Ascending aorta (tissue), 2 donors: ENCODE measurements at regions not wholly inside any gene's neighbourhood (a gene's known extent, or its start where the extent isn't known, plus 50 kb on each side); places are given as distances from the start of the nearest gene placed in this dataset.
"Not testable (repeated sequence)": the region's sequence is repeated elsewhere in the genome, so short reads cannot be mapped to it uniquely, and the experiment has no call there.

Experiments
- DNase-seq, 2 donors: peaks; one replicate each; pipeline ENCODE4 v3.0.0-alpha.2; 2019; ENCODE audit warnings: low spot score in 2 of 2
- H3K27ac ChIP-seq, 2 donors: fragments of 200-600 bp; sonication (generic); one replicate each; pipeline ENCODE4 v1.5.1; 2016 to 2017; ENCODE audit warnings: mild to moderate bottlenecking in 1 of 2
- H3K27me3 ChIP-seq: fragments of 200-600 bp; sonication (generic); one replicate; pipeline ENCODE4 v1.5.1; 2017
- H3K36me3 ChIP-seq, 2 donors: fragments of 200-600 bp; sonication (generic); one replicate each; pipeline ENCODE4 v1.5.1; 2016
- H3K4me1 ChIP-seq, 2 donors: fragments of 200-600 bp; sonication (generic); one replicate each; pipeline ENCODE4 v1.5.1; 2016 to 2017; ENCODE audit warnings: mild to moderate bottlenecking in 1 of 2
- H3K4me3 ChIP-seq, 2 donors: fragments of 200-600 bp; sonication (generic); one replicate each; pipeline ENCODE4 v1.5.1; 2016 to 2017; ENCODE audit warnings: mild to moderate bottlenecking in 1 of 2
- H3K9me3 ChIP-seq, 2 donors: fragments of 200-600 bp; sonication (generic); one replicate each; pipeline ENCODE4 v1.5.1; 2016
- intact Hi-C: fragments of 100-400 bp; cut with DNase I; formaldehyde crosslinking; loops from one replicate; pipeline ENCODE4 v1.15.1; 2023
- TF ChIP-seq, protein P1 (sequence below), 3 experiments: fragments of 200-600 bp in 2 of 3; fragments of 450-650 bp in 1 of 3; sonication (generic) in 2 of 3; IDR thresholded peaks; one replicate each; pipeline ENCODE4 v1.5.1; 2016 to 2019; ENCODE audit warnings: antibody characterized with exemption in 3 of 3, mild to moderate bottlenecking in 1 of 3, moderate library complexity in 1 of 3

DNA sequence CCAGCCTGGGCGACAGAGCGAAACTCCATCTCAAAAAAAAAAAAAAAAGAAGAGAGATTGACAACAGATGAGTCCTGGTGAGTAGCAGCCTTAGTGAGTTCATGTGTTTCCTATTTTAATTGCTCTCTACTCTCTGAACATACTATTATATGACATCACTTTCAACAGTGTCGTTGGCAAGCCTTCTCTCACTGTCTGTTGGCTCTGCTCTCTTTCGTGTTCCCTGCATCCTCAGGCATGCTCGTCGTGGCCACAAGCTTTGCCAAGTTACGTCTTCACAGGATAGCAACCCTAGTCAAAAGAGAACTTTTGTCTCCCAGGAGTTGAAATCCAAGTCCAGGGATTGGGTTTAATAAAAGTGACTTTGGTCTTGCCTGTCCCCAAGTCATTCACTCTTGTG, 117.1 kb upstream of the EGFL6 start:
- no peaks in the 10 kb centered on the region for H3K27me3 ChIP-seq
- no peaks in the 10 kb centered on the region for H3K36me3 ChIP-seq
- H3K4me1 ChIP-seq: no peaks in the 10 kb centered on the region
- no peak for DNase-seq
- H3K4me3 ChIP-seq: no peak overlapping the region
- H3K27ac ChIP-seq: no peak overlapping the region
- intact Hi-C loops: no loop called here
- TF ChIP-seq, protein P1, sequence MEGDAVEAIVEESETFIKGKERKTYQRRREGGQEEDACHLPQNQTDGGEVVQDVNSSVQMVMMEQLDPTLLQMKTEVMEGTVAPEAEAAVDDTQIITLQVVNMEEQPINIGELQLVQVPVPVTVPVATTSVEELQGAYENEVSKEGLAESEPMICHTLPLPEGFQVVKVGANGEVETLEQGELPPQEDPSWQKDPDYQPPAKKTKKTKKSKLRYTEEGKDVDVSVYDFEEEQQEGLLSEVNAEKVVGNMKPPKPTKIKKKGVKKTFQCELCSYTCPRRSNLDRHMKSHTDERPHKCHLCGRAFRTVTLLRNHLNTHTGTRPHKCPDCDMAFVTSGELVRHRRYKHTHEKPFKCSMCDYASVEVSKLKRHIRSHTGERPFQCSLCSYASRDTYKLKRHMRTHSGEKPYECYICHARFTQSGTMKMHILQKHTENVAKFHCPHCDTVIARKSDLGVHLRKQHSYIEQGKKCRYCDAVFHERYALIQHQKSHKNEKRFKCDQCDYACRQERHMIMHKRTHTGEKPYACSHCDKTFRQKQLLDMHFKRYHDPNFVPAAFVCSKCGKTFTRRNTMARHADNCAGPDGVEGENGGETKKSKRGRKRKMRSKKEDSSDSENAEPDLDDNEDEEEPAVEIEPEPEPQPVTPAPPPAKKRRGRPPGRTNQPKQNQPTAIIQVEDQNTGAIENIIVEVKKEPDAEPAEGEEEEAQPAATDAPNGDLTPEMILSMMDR (IDR thresholded peaks at IDR 0.05): no peak
- no peaks in the 10 kb centered on the region for H3K9me3 ChIP-seq

DNA sequence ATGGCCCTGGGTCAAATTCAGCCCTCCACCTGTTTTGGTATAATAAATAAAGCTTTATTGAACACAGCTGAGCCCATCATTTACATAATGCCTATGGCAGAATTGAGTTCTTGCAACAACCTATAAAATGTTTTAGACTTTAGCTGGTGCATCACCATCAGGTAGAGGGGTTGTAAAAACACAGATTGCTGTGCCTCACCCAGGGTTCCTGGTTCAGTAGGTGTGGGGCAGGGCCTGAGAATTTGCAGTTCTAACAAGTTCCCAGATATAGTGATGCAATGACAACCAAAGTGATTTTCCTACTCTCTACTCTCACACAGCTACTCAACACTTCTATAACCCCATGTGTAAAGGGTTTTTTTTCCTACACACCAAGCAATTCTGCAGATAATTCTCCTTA, 120.0 kb upstream of the EGFL6 start:
- no peak overlapping the region for H3K4me3 ChIP-seq
- H3K9me3 ChIP-seq: no peaks in the 10 kb centered on the region
- H3K27ac ChIP-seq: no peak overlapping the region
- no peaks in the 10 kb centered on the region for H3K36me3 ChIP-seq
- no peak for DNase-seq
- TF ChIP-seq, protein P1 (IDR thresholded peaks at IDR 0.05): no peak
- intact Hi-C loops: no loop called here
- H3K4me1 ChIP-seq: no peaks in the 10 kb centered on the region
- no peaks in the 10 kb centered on the region for H3K27me3 ChIP-seq

DNA sequence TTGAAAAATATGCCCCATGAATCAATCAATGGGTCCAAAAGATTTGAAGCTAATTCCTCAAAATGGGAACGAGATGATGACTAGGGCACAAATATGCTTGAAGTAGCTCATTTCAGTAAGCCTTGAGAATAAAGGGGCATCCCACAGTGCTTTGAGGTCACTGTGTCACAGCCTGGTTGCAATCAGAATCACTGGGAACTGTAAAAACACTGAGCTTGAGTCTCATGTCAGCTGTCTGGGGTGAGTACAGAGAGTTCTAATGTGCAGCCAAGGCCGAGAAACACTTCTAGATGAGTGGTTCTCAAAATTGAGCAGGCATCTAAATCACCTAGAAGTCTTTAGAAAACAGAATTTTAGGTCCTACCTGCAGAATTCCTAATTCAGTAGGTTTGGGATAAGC, 120.5 kb upstream of the EGFL6 start:
- TF ChIP-seq, protein P1 (IDR thresholded peaks at IDR 0.05): no peak
- no peak for DNase-seq
- no peaks in the 10 kb centered on the region for H3K4me1 ChIP-seq
- intact Hi-C loops: no loop called here
- no peaks in the 10 kb centered on the region for H3K9me3 ChIP-seq
- H3K36me3 ChIP-seq: no peaks in the 10 kb centered on the region
- no peak overlapping the region for H3K27ac ChIP-seq
- no peak overlapping the region for H3K4me3 ChIP-seq
- H3K27me3 ChIP-seq: no peaks in the 10 kb centered on the region

DNA sequence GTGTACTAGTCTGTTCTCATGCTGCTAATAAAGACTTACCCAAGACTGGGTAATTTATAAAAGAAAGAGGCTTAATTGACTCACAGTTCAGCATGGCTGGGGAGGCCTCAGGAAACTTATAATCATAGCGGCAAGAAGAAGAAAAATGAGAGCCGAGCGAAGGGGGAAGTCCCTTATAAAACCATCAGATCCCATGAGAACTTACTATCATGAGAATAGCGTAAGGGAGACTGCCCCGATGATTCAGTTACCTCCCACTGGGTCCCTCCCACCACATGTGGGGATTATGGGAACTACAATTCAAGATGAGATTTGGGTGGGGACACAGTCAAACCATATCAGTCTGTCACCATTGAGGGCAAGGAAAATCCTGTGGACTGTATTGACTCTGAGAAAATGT, 121.8 kb upstream of the ATXN3L start:
- H3K27ac ChIP-seq, H3K9me3 ChIP-seq, DNase-seq, H3K36me3 ChIP-seq, H3K4me3 ChIP-seq, intact Hi-C loops, H3K27me3 ChIP-seq, H3K4me1 ChIP-seq: not testable (repeated sequence)

DNA sequence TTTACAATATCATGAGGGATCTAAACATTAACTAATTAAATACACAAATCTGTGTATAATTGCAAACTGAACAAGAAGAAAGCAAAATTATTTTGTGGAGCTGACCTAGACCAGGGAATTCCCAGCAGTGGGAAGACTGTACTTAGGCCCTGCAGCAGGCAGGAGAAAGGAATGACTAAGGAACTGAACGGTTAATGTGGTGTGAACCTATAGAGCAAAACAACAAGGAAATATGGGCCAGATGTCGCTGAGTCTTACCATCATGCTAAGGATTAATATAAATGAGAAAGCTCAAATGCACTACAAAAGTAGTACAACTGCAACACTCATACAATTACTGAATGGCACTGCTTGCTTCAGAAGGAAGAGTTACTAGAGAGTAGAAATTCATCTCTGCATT, 120.3 kb upstream of the ATXN3L start:
- DNase-seq: no peak
- H3K36me3 ChIP-seq: no peaks in the 10 kb centered on the region
- H3K4me1 ChIP-seq: no peaks in the 10 kb centered on the region
- TF ChIP-seq, protein P1 (IDR thresholded peaks at IDR 0.05): no peak
- no peak overlapping the region for H3K27ac ChIP-seq
- H3K27me3 ChIP-seq: no peaks in the 10 kb centered on the region
- H3K9me3 ChIP-seq: no peaks in the 10 kb centered on the region
- no peak overlapping the region for H3K4me3 ChIP-seq
- intact Hi-C loops: no loop called here

DNA sequence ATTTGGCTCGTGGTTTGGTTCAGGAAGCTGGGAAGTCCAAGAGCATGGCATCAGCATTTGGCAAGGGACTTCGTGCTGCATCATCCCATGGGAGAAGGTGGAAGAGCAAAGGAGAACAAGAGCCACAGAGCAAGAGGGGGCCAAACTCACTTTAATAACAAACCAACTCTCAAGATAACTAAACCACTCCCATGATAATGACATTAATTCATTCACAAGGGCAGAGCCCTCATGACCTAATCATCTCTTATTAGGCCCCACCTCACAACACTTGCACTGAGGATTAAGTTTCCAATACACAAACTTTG, 113.4 kb upstream of the ATXN3L start:
- Histone ChIP-seq H3K36me3 (no peaks in the 10 kb centered on the region), H3K9me3 (no peaks in the 10 kb centered on the region), H3K27ac (peak overlapping the region; percentile 44 to 60), H3K4me3 (no peak overlapping the region), H3K27me3 (no peaks in the 10 kb centered on the region), H3K4me1 (peaks cover 0 to 10% of the 10 kb centered on the region in 2 donors)
- TF ChIP-seq, protein P1 (IDR thresholded peaks at IDR 0.05): no peak
- intact Hi-C loops: loop anchor here (5.0 kb wide), 1 partner anchor 49 kb away; no protein-coding TSS in a partner anchor
- DNase-seq: peak in 1 of 2 donors; percentile 70
